K562 (cell line): ENCODE measurements at regions not wholly inside any gene's neighbourhood (a gene's known extent, or its start where the extent isn't known, plus 50 kb on each side); places are given as distances from the start of the nearest gene placed in this dataset.

Experiments
- ATAC-seq: fragments of 200-7000 bp; cut with Tn5 transposase; 3 replicates; pipeline ENCODE4 v1.9.1; 2020; ENCODE audit warnings: moderate library complexity
- BruUV-seq: library from RNA; stranded (reverse); fragments of 400-500 nt; replicated peaks from 2 replicates; lab custom pipeline; 2021; lab: Mats Ljungman, UMichigan
- CTCF ChIA-PET: fragments of 300-600 bp; formaldehyde crosslinking; extraction: SDS; loops from one replicate; lab custom pipeline; 2021; ENCODE audit warnings: low intra/inter-chr PET ratio; lab: Yijun Ruan, JAX
- POLR2A ChIA-PET: fragments of 300-600, 350-650 bp; sonication (Branson Sonifier 250); formaldehyde crosslinking; extraction: SDS; loops from one replicate; lab custom pipeline; 2021; ENCODE audit warnings: antibody characterized with exemption, inconsistent platforms; lab: Yijun Ruan, JAX
- DNase-seq, 4 experiments: peaks; one replicate each; pipeline versions ENCODE4 v3.0.0 to v3.0.0-alpha.2; 2011 to 2018; ENCODE audit warnings: low spot score in 3 of 4, mixed read lengths in 3 of 4; ENCODE audit errors: extremely low read depth in 1 of 4
- FAIRE-seq: peaks from 2 replicates; lab custom pipeline; 2011; peaks lifted over from hg19 to GRCh38; lab: Jason Lieb, UNC
- H2AFZ ChIP-seq: 2 replicates; pipeline ENCODE4 v1.6.0; 2011; ENCODE audit warnings: low read depth, low read length, control low read depth, inconsistent platforms
- H3K27ac ChIP-seq: fragments of 200-600 bp; 3 replicates; pipeline ENCODE4 v1.8.0; 2011; ENCODE audit warnings: low read depth, mild to moderate bottlenecking, control low read depth, inconsistent platforms, low read length, moderate library complexity, mixed read lengths; ENCODE audit errors: extremely low read depth
- H3K27me3 ChIP-seq, 2 experiments: fragments of 300-600 bp in 1 of 2; 2 replicates in 1 of 2; 3 replicates in 1 of 2; pipeline versions ENCODE4 v1.6.0 to v1.8.0; 2011; ENCODE audit warnings: inconsistent platforms in 2 of 2, low read length in 2 of 2, mild to moderate bottlenecking in 1 of 2, mixed read lengths in 1 of 2, moderate library complexity in 1 of 2; ENCODE audit not compliant: control insufficient read depth in 2 of 2, insufficient read depth in 2 of 2
- H3K36me3 ChIP-seq: fragments of 300-600 bp; 3 replicates; pipeline ENCODE4 v1.8.0; 2011; ENCODE audit warnings: mild to moderate bottlenecking, low read length, inconsistent platforms; ENCODE audit not compliant: control insufficient read depth, insufficient read depth
- H3K4me1 ChIP-seq, 2 experiments: fragments of 200-600 bp in 1 of 2; replicated peaks in 1 of 2; 2 replicates in 1 of 2; 3 replicates in 1 of 2; pipeline versions ENCODE4 v1.5.1 to v1.8.0; 2011; ENCODE audit warnings: inconsistent platforms in 2 of 2, low read length in 2 of 2, mild to moderate bottlenecking in 1 of 2, mixed read lengths in 1 of 2, moderate library complexity in 1 of 2; ENCODE audit not compliant: control insufficient read depth in 2 of 2, insufficient read depth in 2 of 2
- H3K4me2 ChIP-seq: 2 replicates; pipeline ENCODE4 v1.6.1; 2011; ENCODE audit warnings: low read length, control low read depth, inconsistent platforms, mixed read lengths; ENCODE audit not compliant: insufficient read depth
- H3K4me3 ChIP-seq: fragments of 200-600 bp; sonication (generic), shearing (Covaris generic); 2 replicates; pipeline ENCODE4 v1.5.1; 2016; ENCODE audit warnings: control low read depth, inconsistent platforms
- H3K79me2 ChIP-seq: fragments of 200-600 bp; 3 replicates; pipeline ENCODE4 v1.8.0; 2011; ENCODE audit warnings: low read length, inconsistent platforms; ENCODE audit not compliant: control insufficient read depth, insufficient read depth
- H3K9ac ChIP-seq, 2 experiments: 2 replicates each; pipeline versions ENCODE4 v1.6.0 to v1.6.1; 2011; ENCODE audit warnings: low read depth in 2 of 2, low read length in 2 of 2, control low read depth in 1 of 2, inconsistent platforms in 1 of 2, mild to moderate bottlenecking in 1 of 2, mixed read lengths in 1 of 2; ENCODE audit not compliant: insufficient read depth in 1 of 2
- H3K9me1 ChIP-seq: one replicate; pipeline ENCODE4 v1.6.0; 2011; ENCODE audit warnings: inconsistent platforms, mild to moderate bottlenecking, low read length, moderate library complexity; ENCODE audit not compliant: control insufficient read depth, insufficient read depth
- H3K9me3 ChIP-seq: replicated peaks from 2 replicates; pipeline ENCODE4 v1.5.1; 2011; ENCODE audit warnings: low read depth, low read length, inconsistent platforms; ENCODE audit not compliant: control insufficient read depth, insufficient read depth
- H4K20me1 ChIP-seq: replicated peaks from 2 replicates; pipeline ENCODE4 v1.6.1; 2011; ENCODE audit warnings: low read length, inconsistent platforms, mixed read lengths; ENCODE audit not compliant: control insufficient read depth, insufficient read depth
- BCL6 ChIP-seq: fragments of 250-450 bp; sonication (Bioruptor Pico); IDR thresholded peaks from 2 replicates; pipeline ENCODE4 v1.4.0; 2020
- HDAC3 ChIP-seq: fragments of 450-650 bp; IDR thresholded peaks from 2 replicates; pipeline ENCODE4 v1.6.1; 2018; ENCODE audit warnings: borderline replicate concordance, mild to moderate bottlenecking, moderate library complexity; ENCODE audit not compliant: partially characterized antibody
- HOMEZ ChIP-seq: fragments of 250-450 bp; sonication (Bioruptor Pico); IDR thresholded peaks from 2 replicates; pipeline ENCODE4 v1.4.0; 2020; ENCODE audit warnings: mild to moderate bottlenecking, moderate library complexity
- IFI16 ChIP-seq: fragments of 250-450 bp; sonication (Bioruptor Pico); IDR thresholded peaks from 2 replicates; pipeline ENCODE4 v2.1.2; 2022; ENCODE audit warnings: mild to moderate bottlenecking, inconsistent platforms
- KDM2B ChIP-seq: fragments of 250-450 bp; sonication (Bioruptor Pico); IDR thresholded peaks from 2 replicates; pipeline ENCODE4 v1.8.0; 2021; ENCODE audit warnings: mild to moderate bottlenecking, moderate library complexity
- MBD2 ChIP-seq: sonication (generic); IDR thresholded peaks from 2 replicates; pipeline ENCODE4 v1.6.1; 2016; ENCODE audit warnings: low read depth, borderline replicate concordance
- ZNF395 ChIP-seq: fragments of 200-800 bp; sonication (Bioruptor generic); IDR thresholded peaks from 2 replicates; pipeline ENCODE4 v1.6.1; 2017; ENCODE audit warnings: missing genetic modification characterization, missing compliant biosample characterization
- ZNF584 ChIP-seq: fragments of 200-800 bp; sonication (Bioruptor generic); IDR thresholded peaks from 2 replicates; pipeline ENCODE4 v1.6.1; 2016; ENCODE audit warnings: low read depth, mild to moderate bottlenecking, missing genetic modification characterization, missing compliant biosample characterization
- WGBS: fragments of 100-300 bp; shearing (Covaris generic); methylation state at CpG from one replicate; pipeline ENCODE4 v1.1.6; 2016; ENCODE audit warnings: low coverage, mixed read lengths; ENCODE audit not compliant: insufficient coverage; ENCODE audit errors: missing lambda C conversion rate; 5-methylcytosine and 5-hydroxymethylcytosine counted together
- in situ Hi-C: fragments of 300-500 bp; cut with MboI; formaldehyde crosslinking; loops from 4 replicates; pipeline ENCODE4 v1.15.0; 2018; ENCODE audit warnings: inconsistent platforms, mixed read lengths
- intact Hi-C: fragments of 100-400 bp; cut with micrococcal nuclease; formaldehyde crosslinking; loops from 2 replicates; pipeline ENCODE4 v1.14.2; 2022
- TF ChIP-seq, protein P1 (sequence below): conservative IDR thresholded peaks from 2 replicates; pipeline ENCODE4 v1.6.1; 2011; ENCODE audit warnings: low read depth, mild to moderate bottlenecking, low read length; ENCODE audit not compliant: control insufficient read depth
- TF ChIP-seq, protein P2 (sequence below): sonication (generic); formaldehyde crosslinking; IDR thresholded peaks from 2 replicates; pipeline ENCODE4 v1.8.0; 2022; ENCODE audit warnings: mild to moderate bottlenecking, missing genetic modification reagents, borderline replicate concordance
- TF ChIP-seq, protein P3 (sequence below): fragments of 450-650 bp; formaldehyde crosslinking; IDR thresholded peaks from 2 replicates; pipeline ENCODE4 v1.4.0; 2022; ENCODE audit warnings: missing genetic modification characterization
- TF ChIP-seq, protein P4 (sequence below): fragments of 250-450 bp; sonication (Bioruptor Pico); IDR thresholded peaks from 2 replicates; pipeline ENCODE4 v1.8.0; 2022; ENCODE audit warnings: inconsistent platforms, mild to moderate bottlenecking, moderate library complexity, borderline replicate concordance

- in situ Hi-C loops (no loop called here), intact Hi-C loops (no loop called here)
- FAIRE-seq (no peak), ATAC-seq (no peak), DNase-seq (no peak)
- no peaks in the 10 kb centered on the region for H4K20me1 ChIP-seq
- H3K79me2 ChIP-seq: no peaks in the 10 kb centered on the region
- no peak overlapping the region for H2AFZ ChIP-seq
- ChIA-PET POLR2A (no interaction called here), CTCF (no interaction called here)
- H3K4me1 ChIP-seq: no peaks in the 10 kb centered on the region; a peak in 1 of 5 replicates
- no peak overlapping the region for H3K4me2 ChIP-seq
- H3K27ac ChIP-seq: no peak overlapping the region
- BruUV-seq: no TSS peak
- no peak overlapping the region for H3K4me3 ChIP-seq
- no peak overlapping the region for H3K9ac ChIP-seq
- H3K9me1 ChIP-seq: no peaks in the 10 kb centered on the region
- no peaks in the 10 kb centered on the region for H3K9me3 ChIP-seq
- no peaks in the 10 kb centered on the region; a peak in 1 of 5 replicates for H3K27me3 ChIP-seq
- H3K36me3 ChIP-seq: no peaks in the 10 kb centered on the region
- 6% methylated on average over 1 of the region's 1 CpG for WGBS
- no peak for TF ChIP-seq HOMEZ (CRISPR knock-in tag)
- TF ChIP-seq BCL6 (CRISPR knock-in tag): no peak
- TF ChIP-seq ZNF584: no peak
- no peak for TF ChIP-seq MBD2
- no peak for TF ChIP-seq KDM2B
- TF ChIP-seq, protein P1, sequence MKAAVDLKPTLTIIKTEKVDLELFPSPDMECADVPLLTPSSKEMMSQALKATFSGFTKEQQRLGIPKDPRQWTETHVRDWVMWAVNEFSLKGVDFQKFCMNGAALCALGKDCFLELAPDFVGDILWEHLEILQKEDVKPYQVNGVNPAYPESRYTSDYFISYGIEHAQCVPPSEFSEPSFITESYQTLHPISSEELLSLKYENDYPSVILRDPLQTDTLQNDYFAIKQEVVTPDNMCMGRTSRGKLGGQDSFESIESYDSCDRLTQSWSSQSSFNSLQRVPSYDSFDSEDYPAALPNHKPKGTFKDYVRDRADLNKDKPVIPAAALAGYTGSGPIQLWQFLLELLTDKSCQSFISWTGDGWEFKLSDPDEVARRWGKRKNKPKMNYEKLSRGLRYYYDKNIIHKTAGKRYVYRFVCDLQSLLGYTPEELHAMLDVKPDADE: no peak
- no peak for TF ChIP-seq ZNF395 (CRISPR knock-in tag)
- TF ChIP-seq HDAC3: no peak
- TF ChIP-seq, protein P2, sequence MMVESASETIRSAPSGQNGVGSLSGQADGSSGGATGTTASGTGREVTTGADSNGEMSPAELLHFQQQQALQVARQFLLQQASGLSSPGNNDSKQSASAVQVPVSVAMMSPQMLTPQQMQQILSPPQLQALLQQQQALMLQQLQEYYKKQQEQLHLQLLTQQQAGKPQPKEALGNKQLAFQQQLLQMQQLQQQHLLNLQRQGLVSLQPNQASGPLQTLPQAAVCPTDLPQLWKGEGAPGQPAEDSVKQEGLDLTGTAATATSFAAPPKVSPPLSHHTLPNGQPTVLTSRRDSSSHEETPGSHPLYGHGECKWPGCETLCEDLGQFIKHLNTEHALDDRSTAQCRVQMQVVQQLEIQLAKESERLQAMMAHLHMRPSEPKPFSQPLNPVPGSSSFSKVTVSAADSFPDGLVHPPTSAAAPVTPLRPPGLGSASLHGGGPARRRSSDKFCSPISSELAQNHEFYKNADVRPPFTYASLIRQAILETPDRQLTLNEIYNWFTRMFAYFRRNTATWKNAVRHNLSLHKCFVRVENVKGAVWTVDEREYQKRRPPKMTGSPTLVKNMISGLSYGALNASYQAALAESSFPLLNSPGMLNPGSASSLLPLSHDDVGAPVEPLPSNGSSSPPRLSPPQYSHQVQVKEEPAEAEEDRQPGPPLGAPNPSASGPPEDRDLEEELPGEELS (CRISPR knock-in tag): no peak
- TF ChIP-seq, protein P3, sequence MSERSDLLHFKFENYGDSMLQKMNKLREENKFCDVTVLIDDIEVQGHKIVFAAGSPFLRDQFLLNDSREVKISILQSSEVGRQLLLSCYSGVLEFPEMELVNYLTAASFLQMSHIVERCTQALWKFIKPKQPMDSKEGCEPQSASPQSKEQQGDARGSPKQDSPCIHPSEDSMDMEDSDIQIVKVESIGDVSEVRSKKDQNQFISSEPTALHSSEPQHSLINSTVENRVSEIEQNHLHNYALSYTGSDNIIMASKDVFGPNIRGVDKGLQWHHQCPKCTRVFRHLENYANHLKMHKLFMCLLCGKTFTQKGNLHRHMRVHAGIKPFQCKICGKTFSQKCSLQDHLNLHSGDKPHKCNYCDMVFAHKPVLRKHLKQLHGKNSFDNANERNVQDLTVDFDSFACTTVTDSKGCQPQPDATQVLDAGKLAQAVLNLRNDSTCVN (CRISPR knock-in tag): no peak
- TF ChIP-seq, protein P4, sequence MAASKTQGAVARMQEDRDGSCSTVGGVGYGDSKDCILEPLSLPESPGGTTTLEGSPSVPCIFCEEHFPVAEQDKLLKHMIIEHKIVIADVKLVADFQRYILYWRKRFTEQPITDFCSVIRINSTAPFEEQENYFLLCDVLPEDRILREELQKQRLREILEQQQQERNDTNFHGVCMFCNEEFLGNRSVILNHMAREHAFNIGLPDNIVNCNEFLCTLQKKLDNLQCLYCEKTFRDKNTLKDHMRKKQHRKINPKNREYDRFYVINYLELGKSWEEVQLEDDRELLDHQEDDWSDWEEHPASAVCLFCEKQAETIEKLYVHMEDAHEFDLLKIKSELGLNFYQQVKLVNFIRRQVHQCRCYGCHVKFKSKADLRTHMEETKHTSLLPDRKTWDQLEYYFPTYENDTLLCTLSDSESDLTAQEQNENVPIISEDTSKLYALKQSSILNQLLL: no peak
- TF ChIP-seq IFI16 (CRISPR knock-in tag): no peak
These were observed 90.4 kb upstream of the RASGEF1B start for GRCh38 chr4:81562093-81562492.
